ENCODE measurements at regions not wholly inside any gene's neighbourhood (a gene's known extent, or its start where the extent isn't known, plus 50 kb on each side); places are given as distances from the start of the nearest gene placed in this dataset.

DNA sequence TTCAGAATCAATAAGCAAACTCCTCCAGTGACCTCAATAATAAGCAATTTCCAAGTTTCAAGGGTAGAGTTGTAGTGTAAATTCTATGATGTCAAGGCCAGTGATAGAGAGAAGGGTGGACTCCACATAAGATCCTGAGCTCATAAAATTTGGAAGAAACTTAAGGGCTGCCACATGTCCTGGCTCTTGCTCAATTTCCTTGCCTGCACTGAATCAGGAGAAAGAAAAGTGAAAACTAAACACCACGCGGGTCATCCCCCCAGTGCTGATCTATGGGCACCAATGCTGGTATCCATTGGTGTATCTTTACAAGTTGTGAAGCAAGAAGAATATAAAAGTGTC, 392.0 kb upstream of the INTU start:
- TF ChIP-seq CTCF (IDR thresholded peaks at IDR 0.05 in 4 of 5, conservative IDR thresholded peaks at IDR 0.05 in 1 of 5) (no peak), POLR2A (IDR thresholded peaks at IDR 0.05) (no peak)
